Peyer's patch (tissue), 4 donors: ENCODE measurements at regions not wholly inside any gene's neighbourhood (a gene's known extent, or its start where the extent isn't known, plus 50 kb on each side); places are given as distances from the start of the nearest gene placed in this dataset.

ENCODE experiments used
- DNase-seq, 3 donors: peaks; one replicate each; pipeline ENCODE4 v3.0.0-alpha.2; 2017 to 2019
- H3K27ac ChIP-seq, 4 donors: fragments of 200-600 bp; sonication (generic); one replicate each; pipeline ENCODE4 v1.5.1; 2016 to 2019
- H3K27me3 ChIP-seq, 2 donors: fragments of 200-600 bp; sonication (generic); one replicate each; pipeline ENCODE4 v1.5.1; 2019
- H3K36me3 ChIP-seq, 3 donors: fragments of 200-600 bp; sonication (generic); one replicate each; pipeline ENCODE4 v1.5.1; 2016 to 2019
- H3K4me1 ChIP-seq, 4 donors: fragments of 200-600 bp; sonication (generic); one replicate each; pipeline ENCODE4 v1.5.1; 2016 to 2019
- H3K4me3 ChIP-seq, 4 donors: fragments of 200-600 bp; sonication (generic); 1 replicate in 3 of 4; 2 replicates in 1 of 4; pipeline ENCODE4 v1.5.1; 2016 to 2019; ENCODE audit warnings: mild to moderate bottlenecking in 1 of 4
- H3K9me3 ChIP-seq, 4 donors: fragments of 200-600 bp; sonication (generic); one replicate each; pipeline ENCODE4 v1.5.1; 2016 to 2019; ENCODE audit warnings: mild to moderate bottlenecking in 1 of 4
- CTCF ChIP-seq, 6 experiments: fragments of 450-650 bp in 4 of 6; fragments of 200-600 bp in 2 of 6; sonication (generic) in 1 of 6; IDR thresholded peaks; one replicate each; pipeline ENCODE4 v1.5.1; 2017 to 2019; ENCODE audit warnings: antibody characterized with exemption in 6 of 6, mild to moderate bottlenecking in 3 of 6, moderate library complexity in 1 of 6
- POLR2A ChIP-seq, 2 donors: fragments of 450-650 bp; IDR thresholded peaks; one replicate each; pipeline ENCODE4 v1.5.1; 2017; ENCODE audit warnings: antibody characterized with exemption in 2 of 2, mild to moderate bottlenecking in 2 of 2, moderate library complexity in 2 of 2

- TF ChIP-seq POLR2A (IDR thresholded peaks at IDR 0.05) (no peak), CTCF (IDR thresholded peaks at IDR 0.05) (no peak)
- Histone ChIP-seq H3K9me3 (no peaks in the 10 kb centered on the region), H3K36me3 (no peaks in the 10 kb centered on the region), H3K27me3 (no peaks in the 10 kb centered on the region), H3K27ac (no peak overlapping the region), H3K4me3 (no peak overlapping the region), H3K4me1 (no peaks in the 10 kb centered on the region)
- DNase-seq: no peak
Measured at GRCh38 chr2:10205162-10205475, 82.6 kb downstream of the RRM2 start.

- no peak for DNase-seq
- no peaks in the 10 kb centered on the region for H3K27me3 ChIP-seq
- no peak overlapping the region for H3K4me3 ChIP-seq
- no peaks in the 10 kb centered on the region for H3K9me3 ChIP-seq
- no peak for TF ChIP-seq CTCF (IDR thresholded peaks at IDR 0.05)
- no peak for TF ChIP-seq POLR2A (IDR thresholded peaks at IDR 0.05)
- H3K36me3 ChIP-seq: no peaks in the 10 kb centered on the region
- H3K4me1 ChIP-seq: no peaks in the 10 kb centered on the region
- H3K27ac ChIP-seq: no peak overlapping the region
Measured at GRCh38 chr2:10208736-10209135, 86.2 kb downstream of the RRM2 start.

DNA sequence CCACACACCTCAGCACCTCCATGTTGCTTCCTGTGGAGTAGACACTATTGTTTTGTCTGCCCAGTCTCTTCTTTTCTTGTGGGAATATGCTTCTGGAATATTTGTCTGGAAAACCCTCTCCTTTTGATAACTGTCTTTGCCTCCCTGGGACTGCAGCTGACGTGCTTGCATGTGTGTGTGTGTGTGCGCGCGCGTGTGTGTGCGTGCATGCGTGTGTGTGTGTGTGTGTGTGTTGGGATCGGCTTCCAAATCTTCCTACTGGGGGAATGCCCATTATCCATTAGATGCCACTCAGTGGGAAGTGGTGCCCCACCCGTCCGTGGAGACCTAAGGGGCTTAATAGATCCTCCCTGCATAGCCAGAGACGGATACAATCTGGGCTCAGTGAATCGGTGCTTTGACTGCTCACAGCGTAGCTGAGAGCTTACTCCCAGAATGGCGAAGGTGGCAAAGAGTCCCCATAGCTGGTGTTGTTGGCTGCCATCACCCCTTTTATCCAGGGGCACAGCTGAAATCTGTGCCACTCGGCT is 86.9 kb downstream of the RRM2 start:
- Histone ChIP-seq H3K36me3 (no peaks in the 10 kb centered on the region), H3K4me1 (no peaks in the 10 kb centered on the region), H3K27ac (no peak overlapping the region), H3K9me3 (no peaks in the 10 kb centered on the region), H3K4me3 (no peak overlapping the region), H3K27me3 (no peaks in the 10 kb centered on the region)
- DNase-seq: no peak
- TF ChIP-seq POLR2A (IDR thresholded peaks at IDR 0.05) (no peak), CTCF (IDR thresholded peaks at IDR 0.05) (no peak)

- no peaks in the 10 kb centered on the region for H3K27me3 ChIP-seq
- TF ChIP-seq CTCF (IDR thresholded peaks at IDR 0.05): no peak
- TF ChIP-seq POLR2A (IDR thresholded peaks at IDR 0.05): no peak
- H3K9me3 ChIP-seq: no peaks in the 10 kb centered on the region
- H3K36me3 ChIP-seq: no peaks in the 10 kb centered on the region
- no peaks in the 10 kb centered on the region for H3K4me1 ChIP-seq
- DNase-seq: no peak
- H3K4me3 ChIP-seq: no peak overlapping the region
- H3K27ac ChIP-seq: no peak overlapping the region
Measured at GRCh38 chr2:10210336-10210735, 87.8 kb downstream of the RRM2 start.

DNA sequence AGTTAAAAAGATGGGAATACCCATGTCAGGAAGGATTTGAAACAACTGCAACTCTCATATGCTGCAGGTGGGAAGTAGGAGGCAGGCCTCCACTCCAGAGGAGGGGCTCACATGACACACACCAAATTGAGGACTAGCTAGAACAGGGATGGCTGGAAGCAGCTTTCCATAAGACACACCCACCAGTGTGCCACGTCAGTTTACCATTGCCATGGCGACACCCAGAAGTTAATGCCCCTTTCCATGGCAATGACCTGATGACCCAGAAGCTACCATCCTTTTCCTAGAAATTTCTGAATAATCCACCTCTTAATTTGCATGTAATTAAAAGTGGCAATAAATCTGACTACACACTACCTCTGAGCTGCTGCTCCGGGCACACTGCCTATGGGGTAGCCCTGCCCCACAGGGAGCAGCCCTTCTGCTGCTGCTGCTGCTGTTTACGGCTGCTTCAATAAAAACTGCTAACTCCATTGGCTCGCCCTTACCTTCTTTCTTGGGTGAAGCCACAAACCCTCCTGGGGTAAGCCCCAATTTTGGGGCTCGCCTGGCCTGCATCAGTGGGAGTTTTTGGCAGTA is 89.4 kb downstream of the RRM2 start:
- H3K27me3 ChIP-seq: no peaks in the 10 kb centered on the region
- DNase-seq: peak in 1 of 3 donors; percentile 45

More for the DNA sequence above, 89.4 kb downstream of the RRM2 start:
- TF ChIP-seq CTCF (IDR thresholded peaks at IDR 0.05) (no peak), POLR2A (IDR thresholded peaks at IDR 0.05) (no peak)
- Histone ChIP-seq H3K27ac (no peak overlapping the region), H3K4me3 (no peak overlapping the region), H3K36me3 (no peaks in the 10 kb centered on the region), H3K4me1 (no peaks in the 10 kb centered on the region), H3K9me3 (no peaks in the 10 kb centered on the region)
